NCI-H774 (cell line): ENCODE measurements at regions not wholly inside any gene's neighbourhood (a gene's known extent, or its start where the extent isn't known, plus 50 kb on each side); places are given as distances from the start of the nearest gene placed in this dataset.
"Not testable (repeated sequence)": the region's sequence is repeated elsewhere in the genome, so short reads cannot be mapped to it uniquely, and the experiment has no call there.

ENCODE experiments used
- DNase-seq: peaks from one replicate; lab custom pipeline; 2025; lab: John Stamatoyannopoulos, UW

DNA sequence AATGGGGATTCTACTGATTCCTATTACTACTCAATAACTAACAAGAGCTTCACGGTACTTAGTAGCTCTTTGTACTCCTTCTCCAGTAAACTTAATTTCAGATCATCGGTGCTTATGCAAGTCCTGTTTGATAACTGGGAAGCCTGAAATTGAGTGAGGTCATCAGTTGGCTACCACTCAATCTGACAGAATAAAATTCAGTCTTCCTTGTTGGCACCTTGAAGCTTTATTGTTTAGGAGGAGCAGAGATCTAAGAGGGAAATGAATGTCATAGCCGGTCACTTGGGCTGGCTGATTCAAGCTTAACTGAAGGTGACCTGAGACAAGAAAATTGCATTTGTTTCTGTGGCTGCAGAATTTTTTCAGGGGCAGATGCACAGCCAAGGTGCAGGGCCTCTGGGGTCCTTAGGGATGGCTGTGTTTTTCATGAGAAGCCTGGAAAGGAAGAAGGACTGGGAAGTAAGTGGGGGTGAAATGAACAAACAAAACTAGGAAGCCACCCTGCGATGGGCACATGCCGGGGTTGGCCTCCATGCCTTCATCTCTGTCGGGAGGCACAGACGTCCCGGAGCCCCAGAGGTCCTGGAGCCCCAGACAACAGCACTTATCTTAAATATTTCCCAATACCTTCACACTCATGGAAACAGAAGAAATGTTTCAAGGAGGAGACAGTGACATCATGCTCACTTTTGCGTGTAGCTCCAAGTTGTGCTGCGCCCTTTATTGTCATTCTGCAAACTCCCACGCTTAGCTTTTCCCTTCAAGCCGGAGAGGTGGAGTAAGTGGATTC is 85.0 kb upstream of the KIF5B start:
- DNase-seq, result no peak

DNA sequence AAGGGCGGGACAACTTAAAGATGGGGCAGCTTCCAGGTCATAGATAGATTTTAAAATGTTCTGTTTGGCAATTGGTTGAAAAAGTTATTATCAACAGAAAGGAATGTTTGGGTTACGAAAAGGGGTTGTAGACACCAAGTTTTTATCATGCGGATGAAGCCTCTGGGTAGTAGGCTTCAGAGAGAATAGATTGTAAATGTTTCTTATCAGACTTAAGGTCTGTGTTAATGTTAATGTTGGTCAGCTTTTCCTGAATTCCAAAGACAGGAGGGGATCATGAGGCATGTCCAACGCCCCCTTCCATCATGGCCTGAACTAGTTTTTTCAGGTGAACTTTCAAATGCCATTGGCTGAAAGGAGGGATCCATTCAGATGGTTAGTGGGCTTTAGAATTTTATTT is 84.2 kb upstream of the KIF5B start:
- DNase-seq, result no peak

DNA sequence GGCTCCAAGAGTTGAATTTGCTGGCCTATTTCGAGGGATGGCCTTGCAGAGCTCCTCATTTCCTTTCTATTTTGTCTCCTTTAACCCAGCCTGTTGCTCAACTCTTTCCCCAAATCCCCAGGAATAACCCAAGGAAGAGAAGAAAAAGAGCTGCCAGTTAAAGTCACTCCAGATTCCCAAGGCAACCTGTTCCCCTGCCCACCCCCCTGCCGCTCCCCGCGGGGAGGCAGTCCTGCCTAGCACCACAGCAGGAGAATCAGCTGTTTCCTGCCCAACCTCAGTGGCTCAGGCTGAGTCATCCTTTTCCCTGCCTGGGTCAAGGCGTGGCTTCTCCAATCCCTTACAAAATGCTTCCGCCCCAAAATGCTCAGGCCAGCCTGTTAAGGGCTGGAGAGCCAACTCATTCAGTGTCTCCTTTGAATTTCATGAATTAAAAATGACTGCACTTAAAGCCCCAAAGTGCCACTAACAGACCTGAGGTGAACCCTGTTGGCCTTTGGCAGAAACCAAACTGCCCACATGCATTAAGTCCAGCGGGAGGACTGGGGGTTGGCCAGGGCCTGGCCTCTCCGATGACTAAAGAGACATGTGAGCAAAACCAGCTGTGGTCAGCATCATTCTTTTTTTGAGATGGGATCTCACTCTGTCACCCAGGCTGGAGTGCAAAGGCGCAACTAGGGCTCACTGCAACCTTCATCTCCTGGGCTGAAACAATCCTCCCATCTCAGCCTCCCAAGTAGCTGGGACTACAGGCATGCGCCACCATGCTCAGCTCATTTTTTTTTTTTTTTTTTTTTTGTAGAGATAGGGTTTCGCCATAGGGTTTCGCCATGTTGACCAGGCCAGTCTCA is 83.2 kb upstream of the KIF5B start:
- DNase-seq, result no peak

DNA sequence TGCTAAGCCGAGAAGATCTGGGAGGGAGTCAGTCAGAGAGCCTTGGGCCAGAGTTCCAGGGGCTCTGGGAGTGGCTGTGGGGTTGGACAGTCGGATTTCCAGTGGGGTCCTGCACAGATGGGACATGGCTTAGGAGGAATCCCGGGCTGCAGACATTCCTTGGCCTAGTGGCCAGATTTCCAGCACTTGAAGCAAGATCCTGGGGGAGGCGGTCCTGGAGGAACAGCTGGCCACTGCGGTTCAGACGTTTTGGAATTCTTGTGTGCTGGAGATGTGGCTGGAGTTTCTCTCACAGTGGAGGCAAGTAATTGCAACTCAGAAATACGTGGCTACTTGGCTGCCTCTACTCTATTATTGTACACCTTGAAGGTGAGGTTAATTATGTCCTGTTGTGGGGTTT is 80.7 kb upstream of the KIF5B start:
- DNase-seq, result not testable (repeated sequence)

DNA sequence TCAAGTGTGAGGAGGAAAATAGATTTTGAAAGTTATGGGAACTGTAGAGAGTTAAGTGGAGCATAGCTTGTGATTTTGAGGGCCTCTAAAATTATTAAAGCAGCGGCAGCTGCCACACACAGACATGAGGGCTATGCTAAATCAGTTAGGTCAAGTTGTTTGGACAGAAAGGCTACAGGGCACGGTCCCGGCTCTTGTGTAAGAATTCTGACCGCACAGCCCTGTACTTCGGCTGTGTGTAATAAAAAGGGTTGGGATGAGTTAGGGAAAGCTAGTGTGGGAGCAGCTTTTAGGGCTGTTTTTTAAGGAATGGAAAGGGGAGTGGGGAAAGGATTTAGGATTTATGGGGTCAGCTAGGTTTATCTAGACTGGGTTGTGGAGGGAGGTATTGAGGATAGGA is 79.6 kb upstream of the KIF5B start:
- not testable (repeated sequence) for DNase-seq

DNA sequence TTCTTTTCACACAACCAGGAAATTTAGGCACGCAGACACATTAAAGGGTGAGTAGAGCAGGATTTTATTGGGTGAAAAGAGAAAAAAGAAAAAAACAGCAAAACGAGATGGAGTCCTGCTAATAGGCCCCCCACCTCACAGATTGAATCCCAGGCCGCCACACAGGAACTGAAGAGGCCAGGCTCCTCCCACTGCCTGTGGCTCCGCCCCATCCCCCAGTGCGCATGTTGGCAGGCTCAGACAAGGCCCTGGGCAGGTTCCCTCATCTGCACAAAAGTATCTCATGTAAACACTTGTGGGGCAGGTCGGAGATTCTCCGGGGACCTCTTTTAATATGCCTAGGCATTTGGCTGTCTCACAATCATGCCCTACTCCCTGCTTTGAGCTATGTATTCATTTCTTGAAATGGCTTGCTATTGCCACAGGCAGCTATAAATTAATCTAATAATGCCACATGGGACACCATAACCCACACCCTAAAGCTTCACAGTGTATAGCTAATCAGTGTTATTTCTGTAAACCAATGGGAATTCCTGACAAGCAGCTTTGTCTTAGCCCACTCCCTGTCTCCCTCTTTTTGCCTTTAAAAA is 76.2 kb upstream of the KIF5B start:
- no peak for DNase-seq

DNA sequence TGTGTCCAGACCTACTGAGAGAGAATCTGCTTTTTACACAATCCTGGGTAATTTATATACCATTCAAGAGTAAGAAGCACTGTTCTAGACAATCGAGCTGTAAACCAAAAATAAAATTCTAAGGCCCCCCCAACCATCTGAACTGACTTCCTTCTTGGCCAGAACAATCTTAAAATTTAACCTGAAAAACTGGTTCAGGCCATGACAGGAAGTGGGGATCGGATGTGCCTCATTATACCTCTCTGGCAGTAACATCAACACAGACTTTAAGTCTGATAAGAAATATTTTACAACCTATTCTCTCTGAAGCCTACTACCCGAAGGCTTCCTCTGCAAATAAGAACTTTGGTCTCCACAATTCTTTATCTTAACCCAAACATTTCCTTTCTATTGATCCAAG is 75.2 kb upstream of the KIF5B start:
- no peak for DNase-seq

DNA sequence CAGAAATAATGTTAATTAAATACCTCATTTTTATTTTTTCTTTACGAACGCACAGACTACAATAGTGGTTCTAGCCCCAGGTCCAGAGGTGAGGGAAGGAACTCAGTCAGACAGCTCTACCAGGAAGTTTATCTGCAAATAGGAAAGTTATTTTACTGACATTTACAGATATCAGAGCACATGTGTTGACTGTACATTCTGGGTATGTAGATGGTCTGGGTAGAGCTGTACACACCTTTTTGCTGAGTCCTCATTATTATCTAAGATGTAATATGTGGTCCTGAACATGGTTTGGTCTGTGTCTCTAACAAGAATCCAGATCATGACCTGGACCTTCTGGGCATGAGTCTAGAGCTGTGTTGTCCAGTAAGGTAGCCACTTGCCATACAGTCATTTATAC is 74.6 kb upstream of the KIF5B start:
- no peak for DNase-seq

DNA sequence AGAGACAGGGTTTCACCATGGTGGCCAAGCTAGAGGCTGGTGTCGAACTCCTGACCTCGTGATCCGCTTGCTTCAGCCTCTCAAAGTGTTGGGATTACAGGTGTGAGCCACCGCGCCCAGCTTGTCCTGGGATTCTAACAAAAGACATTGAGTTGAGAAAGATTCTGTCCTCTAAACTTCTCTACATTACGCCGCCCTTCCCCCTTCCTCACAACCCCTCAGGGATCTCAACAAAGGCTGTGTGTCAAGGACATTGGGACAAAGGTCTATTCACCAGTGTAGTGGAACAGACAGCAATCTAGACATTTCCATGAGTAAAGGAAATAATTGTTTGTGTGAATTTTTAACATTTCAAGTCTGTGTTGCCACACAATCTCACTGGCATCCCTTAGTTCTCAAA is 68.8 kb upstream of the KIF5B start:
- DNase-seq, result no peak

DNA sequence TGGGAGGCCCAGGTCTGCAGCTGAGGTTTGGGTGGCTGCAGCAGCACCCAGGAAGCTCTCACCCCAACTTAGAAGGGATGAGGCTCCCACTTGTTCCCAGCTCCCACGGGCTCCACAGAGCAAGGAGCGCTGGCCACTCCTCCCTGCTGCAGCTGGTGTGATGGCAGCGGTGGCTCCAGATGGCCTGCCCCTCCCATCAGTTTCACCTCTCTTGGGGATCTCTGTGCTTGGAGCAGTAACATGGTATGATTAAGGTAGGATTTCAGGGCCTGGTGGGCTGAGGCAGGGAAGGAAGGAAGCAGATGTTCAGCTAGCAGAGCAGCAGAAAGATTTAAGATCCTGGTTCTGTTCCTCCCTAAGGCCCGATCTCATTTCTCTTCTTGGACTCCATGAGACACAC is 66.8 kb upstream of the KIF5B start:
- DNase-seq, result no peak

DNA sequence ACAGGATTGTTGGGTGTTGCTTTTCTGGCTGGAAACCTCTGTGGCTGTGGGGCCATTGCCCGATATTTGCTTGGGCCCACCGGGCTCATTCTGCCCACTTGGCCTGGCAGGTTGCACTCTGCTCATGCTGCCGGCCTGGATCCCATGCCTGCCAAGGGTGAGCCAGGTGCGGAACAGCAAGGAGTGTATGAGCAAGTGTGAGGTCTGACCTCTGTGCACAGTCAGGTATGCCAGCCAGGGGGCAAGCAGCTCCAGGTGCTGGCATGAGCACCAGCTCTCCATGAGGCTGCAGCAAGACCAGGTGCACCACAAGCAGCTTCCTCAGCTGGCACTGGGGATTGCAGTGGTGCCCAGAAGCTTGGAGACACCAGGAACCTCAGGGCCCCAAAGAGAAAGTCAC is 65.4 kb upstream of the KIF5B start:
- DNase-seq, result no peak

DNA sequence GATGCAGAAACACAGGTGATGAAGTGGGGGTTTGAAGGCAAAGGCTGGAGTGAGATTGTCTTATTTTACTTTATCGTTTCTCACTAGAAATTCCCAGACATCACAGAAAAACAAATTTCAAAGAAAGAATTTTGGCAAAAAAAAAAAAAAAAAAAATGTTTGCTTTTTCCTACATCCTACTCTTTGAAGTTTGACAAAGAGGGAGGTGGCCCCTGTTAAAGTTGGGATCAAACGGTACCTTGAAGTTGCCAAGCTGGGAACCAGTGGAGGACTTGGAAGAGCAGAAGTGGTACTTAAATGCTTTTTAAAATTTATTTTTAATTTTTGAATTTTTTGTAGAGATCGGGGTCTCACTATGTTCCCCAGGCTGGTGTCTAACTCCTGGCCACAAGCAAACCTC is 63.9 kb upstream of the KIF5B start:
- no peak for DNase-seq

DNA sequence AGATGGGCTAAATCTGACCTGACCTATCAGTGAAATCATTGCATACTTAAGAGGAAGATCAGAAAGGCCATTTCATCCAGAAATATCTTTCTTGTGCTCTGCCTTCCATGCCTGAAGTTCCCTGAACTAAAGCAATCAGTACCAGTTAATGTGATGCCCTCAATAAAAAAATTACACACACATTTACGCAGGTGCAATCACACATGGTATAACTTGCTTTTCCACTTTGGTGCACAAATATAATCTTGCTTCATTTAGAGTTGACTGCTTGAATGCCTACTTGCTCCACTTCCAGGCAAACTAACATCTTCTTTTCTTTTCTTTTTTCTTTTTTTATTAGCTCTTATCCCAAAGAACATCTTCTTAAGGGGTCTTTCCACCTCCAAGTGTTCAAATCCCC is 58.3 kb upstream of the KIF5B start:
- no peak for DNase-seq

DNA sequence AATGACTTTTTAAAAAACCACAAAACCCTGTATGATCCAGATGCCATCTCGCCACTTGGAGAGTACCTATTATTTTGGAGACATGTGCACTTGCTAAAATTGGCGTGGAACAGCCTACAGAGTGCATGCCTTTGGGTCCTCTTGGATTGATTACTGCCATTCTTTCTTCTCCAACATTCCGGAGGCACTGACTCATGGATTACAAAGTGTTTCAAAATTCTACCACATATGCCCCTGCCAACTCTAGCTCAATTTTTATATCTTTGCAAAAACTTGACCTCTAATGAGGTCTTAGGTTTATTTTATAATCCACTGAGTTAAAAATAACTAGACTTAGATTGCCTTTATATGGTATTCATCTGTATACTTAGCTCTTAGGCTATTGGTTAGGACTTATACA is 55.8 kb upstream of the KIF5B start:
- DNase-seq, result no peak

DNA sequence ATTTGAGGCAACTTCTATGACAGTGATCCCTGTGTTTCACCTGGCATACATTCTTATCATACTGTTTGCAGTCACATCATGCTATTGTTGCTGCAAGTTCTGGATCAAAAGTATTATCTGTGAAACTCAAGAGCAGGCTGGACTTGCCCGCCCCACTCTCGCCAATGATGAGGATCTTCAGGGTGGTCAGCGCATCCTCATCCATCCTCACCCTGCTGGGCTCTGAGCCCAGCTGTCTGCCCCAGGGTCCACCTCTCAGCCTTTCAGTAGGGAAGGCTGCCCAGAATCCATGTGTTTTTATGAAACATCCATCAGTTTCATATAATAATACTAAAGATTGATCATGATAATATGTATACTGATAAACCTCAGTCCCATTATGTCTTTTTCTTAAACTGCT is 55.4 kb upstream of the KIF5B start:
- no peak for DNase-seq

DNA sequence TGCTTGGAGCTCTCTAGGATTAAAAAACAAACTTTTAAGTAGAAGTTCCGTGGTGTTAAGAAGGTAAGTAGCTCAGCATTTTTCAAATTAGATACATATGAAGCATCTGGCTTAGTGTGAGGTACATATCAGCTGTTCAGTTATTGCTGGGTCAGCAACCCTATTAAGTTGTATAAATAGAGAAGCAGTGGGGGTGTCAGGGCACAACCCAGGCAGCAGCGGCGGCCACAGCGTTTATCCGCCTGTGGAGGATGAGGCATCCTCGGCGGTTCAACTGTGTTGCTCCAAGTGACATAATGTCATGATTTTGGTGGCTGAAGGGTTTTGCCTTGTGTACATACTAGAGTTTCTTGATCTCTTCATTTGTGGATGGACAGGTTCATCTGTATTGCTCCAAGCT is 54.6 kb upstream of the KIF5B start:
- no peak for DNase-seq

DNA sequence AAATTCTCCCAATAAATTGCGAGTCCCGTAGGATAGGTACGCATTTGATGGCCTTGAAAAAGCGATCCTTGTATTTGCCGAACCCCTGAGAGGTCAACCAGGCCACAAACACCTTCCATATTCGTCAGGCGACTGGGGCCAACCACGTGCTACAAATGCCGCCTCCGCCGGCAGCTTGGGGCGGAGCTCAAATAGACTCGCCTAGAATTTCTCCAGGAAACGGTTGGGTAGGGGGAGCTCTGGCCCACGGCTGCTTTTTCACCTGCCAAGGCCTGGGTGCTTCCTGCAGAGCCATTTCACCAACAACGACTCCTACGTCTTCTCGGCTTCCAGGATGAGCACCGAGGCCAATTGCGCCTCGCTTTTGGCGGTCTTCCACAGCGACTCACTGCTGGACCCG is 53.4 kb upstream of the KIF5B start:
- DNase-seq, result no peak
